Prostate gland (tissue), 2 donors: ENCODE measurements at regions not wholly inside any gene's neighbourhood (a gene's known extent, or its start where the extent isn't known, plus 50 kb on each side); places are given as distances from the start of the nearest gene placed in this dataset.

ENCODE experiments used
- DNase-seq: peaks from one replicate; pipeline ENCODE4 v3.0.0-alpha.2; 2019; ENCODE audit warnings: low spot score
- H3K27ac ChIP-seq, 2 donors: fragments of 200-600 bp; sonication (generic); 2 replicates each; pipeline ENCODE4 v1.5.1; 2017 to 2019
- H3K27me3 ChIP-seq: fragments of 200-600 bp; sonication (generic); replicated peaks from 2 replicates; pipeline ENCODE4 v1.5.1; 2019; ENCODE audit not compliant: insufficient read depth
- H3K36me3 ChIP-seq, 2 donors: fragments of 200-600 bp; sonication (generic); 1 replicate in 1 of 2; 2 replicates in 1 of 2; pipeline versions ENCODE4 v1.5.1 to v1.8.1; 2017 to 2019
- H3K4me1 ChIP-seq: fragments of 200-600 bp; sonication (generic); replicated peaks from 2 replicates; pipeline ENCODE4 v1.5.1; 2019
- H3K4me3 ChIP-seq, 2 donors: fragments of 200-600 bp; sonication (generic); 2 replicates each; pipeline ENCODE4 v1.5.1; 2017 to 2019
- H3K9me3 ChIP-seq: fragments of 200-600 bp; sonication (generic); 2 replicates; pipeline ENCODE4 v1.5.1; 2017
- CTCF ChIP-seq, 4 experiments: fragments of 200-600 bp in 2 of 4; fragments of 450-650 bp in 2 of 4; sonication (generic) in 2 of 4; IDR thresholded peaks; 1 replicate in 3 of 4; 2 replicates in 1 of 4; pipeline ENCODE4 v1.5.1; 2016 to 2019; ENCODE audit warnings: antibody characterized with exemption in 4 of 4, mild to moderate bottlenecking in 2 of 4, moderate library complexity in 2 of 4
- POLR2A ChIP-seq: fragments of 450-650 bp; IDR thresholded peaks from one replicate; pipeline ENCODE4 v1.6.1; 2016; ENCODE audit warnings: antibody characterized with exemption, mild to moderate bottlenecking
- POLR2AphosphoS5 ChIP-seq: sonication (generic); formaldehyde crosslinking; IDR thresholded peaks from one replicate; pipeline ENCODE4 v1.6.1; 2017; ENCODE audit warnings: antibody characterized with exemption
- WGBS: methylation state at CpG from one replicate; pipeline ENCODE4 v1.1.5; 2018; 5-methylcytosine and 5-hydroxymethylcytosine counted together
- intact Hi-C: fragments of 100-400 bp; cut with DNase I; formaldehyde crosslinking; loops from one replicate; pipeline ENCODE4 v1.14.2; 2022

- Histone ChIP-seq H3K4me3 (no peak overlapping the region), H3K27ac (no peak overlapping the region), H3K36me3 (no peaks in the 10 kb centered on the region), H3K9me3 (no peaks in the 10 kb centered on the region), H3K4me1 (no peaks in the 10 kb centered on the region), H3K27me3 (no peaks in the 10 kb centered on the region)
- WGBS = 69% methylated on average over 2 of the region's 2 CpGs
- TF ChIP-seq POLR2AphosphoS5 (no peak), POLR2A (no peak), CTCF (IDR thresholded peaks at IDR 0.05) (no peak)
- no peak for DNase-seq
- intact Hi-C loops = no loop called here
These were observed 542.6 kb upstream of the IGFBP7 start for GRCh38 chr4:57652779-57653178.

GRCh38 chr4:57640391-57641100 is 530.4 kb upstream of the IGFBP7 start:
- 86% methylated on average over 8 of the region's 8 CpGs for WGBS
- H3K4me3 ChIP-seq = no peak overlapping the region
- H3K27ac ChIP-seq = no peak overlapping the region
- no peaks in the 10 kb centered on the region for H3K27me3 ChIP-seq
- H3K9me3 ChIP-seq = no peaks in the 10 kb centered on the region
- no peak for DNase-seq
- no peaks in the 10 kb centered on the region for H3K4me1 ChIP-seq
- no peaks in the 10 kb centered on the region for H3K36me3 ChIP-seq
- intact Hi-C loops = no loop called here
- TF ChIP-seq POLR2A (no peak), POLR2AphosphoS5 (no peak), CTCF (IDR thresholded peaks at IDR 0.05) (no peak)

GRCh38 chr4:57639561-57640382 is 529.6 kb upstream of the IGFBP7 start:
- Histone ChIP-seq H3K36me3 (no peaks in the 10 kb centered on the region), H3K9me3 (no peaks in the 10 kb centered on the region), H3K27me3 (no peaks in the 10 kb centered on the region), H3K4me1 (no peaks in the 10 kb centered on the region), H3K4me3 (no peak overlapping the region), H3K27ac (no peak overlapping the region)
- DNase-seq = no peak
- TF ChIP-seq POLR2AphosphoS5 = no peak
- TF ChIP-seq CTCF (IDR thresholded peaks at IDR 0.05) = no peak
- intact Hi-C loops = no loop called here
- 80% methylated on average over 8 of the region's 8 CpGs for whole genome bisulfite sequencing

GRCh38 chr4:57635910-57636309 is 525.7 kb upstream of the IGFBP7 start:
- intact Hi-C loops = no loop called here
- no peaks in the 10 kb centered on the region for H3K4me1 ChIP-seq

More at GRCh38 chr4:57635910-57636309, 525.7 kb upstream of the IGFBP7 start:
- no peak overlapping the region for H3K27ac ChIP-seq
- H3K36me3 ChIP-seq = no peaks in the 10 kb centered on the region
- DNase-seq = no peak
- no peak for TF ChIP-seq POLR2AphosphoS5
- no peak for TF ChIP-seq CTCF (IDR thresholded peaks at IDR 0.05)
- no peak for TF ChIP-seq POLR2A
- H3K4me3 ChIP-seq = no peak overlapping the region
- no peaks in the 10 kb centered on the region for H3K9me3 ChIP-seq
- H3K27me3 ChIP-seq = no peaks in the 10 kb centered on the region
